ENCODE measurements at regions not wholly inside any gene's neighbourhood (a gene's known extent, or its start where the extent isn't known, plus 50 kb on each side); places are given as distances from the start of the nearest gene placed in this dataset.

DNA sequence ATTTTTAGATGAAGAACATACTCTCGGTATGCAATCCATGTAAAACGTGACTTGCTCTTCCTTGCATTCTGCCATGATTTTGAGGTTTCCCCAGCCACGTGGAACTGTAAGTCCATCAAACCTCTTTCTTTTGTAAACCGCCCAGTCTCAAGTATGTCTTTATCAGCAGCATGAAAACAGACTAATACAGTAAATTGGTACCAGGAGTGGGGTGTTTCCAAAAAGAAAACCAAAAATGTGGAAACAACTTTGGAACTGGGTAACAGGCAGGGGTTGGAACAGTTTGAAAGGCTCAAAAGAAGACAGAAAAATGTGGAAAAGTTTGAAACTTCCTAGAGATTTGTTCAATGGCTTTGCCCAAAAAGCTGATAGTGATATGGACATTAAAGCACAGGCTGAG lies 1957.9 kb downstream of the SUCLG1 start:
- TF ChIP-seq, protein P1, sequence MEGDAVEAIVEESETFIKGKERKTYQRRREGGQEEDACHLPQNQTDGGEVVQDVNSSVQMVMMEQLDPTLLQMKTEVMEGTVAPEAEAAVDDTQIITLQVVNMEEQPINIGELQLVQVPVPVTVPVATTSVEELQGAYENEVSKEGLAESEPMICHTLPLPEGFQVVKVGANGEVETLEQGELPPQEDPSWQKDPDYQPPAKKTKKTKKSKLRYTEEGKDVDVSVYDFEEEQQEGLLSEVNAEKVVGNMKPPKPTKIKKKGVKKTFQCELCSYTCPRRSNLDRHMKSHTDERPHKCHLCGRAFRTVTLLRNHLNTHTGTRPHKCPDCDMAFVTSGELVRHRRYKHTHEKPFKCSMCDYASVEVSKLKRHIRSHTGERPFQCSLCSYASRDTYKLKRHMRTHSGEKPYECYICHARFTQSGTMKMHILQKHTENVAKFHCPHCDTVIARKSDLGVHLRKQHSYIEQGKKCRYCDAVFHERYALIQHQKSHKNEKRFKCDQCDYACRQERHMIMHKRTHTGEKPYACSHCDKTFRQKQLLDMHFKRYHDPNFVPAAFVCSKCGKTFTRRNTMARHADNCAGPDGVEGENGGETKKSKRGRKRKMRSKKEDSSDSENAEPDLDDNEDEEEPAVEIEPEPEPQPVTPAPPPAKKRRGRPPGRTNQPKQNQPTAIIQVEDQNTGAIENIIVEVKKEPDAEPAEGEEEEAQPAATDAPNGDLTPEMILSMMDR (optimal IDR thresholded peaks at IDR 0.05 in 1 of 3, IDR thresholded peaks at IDR 0.05 in 1 of 3, conservative IDR thresholded peaks at IDR 0.05 in 1 of 3; ENCODE audit: extremely low read depth in 1 of 3, insufficient read depth in 2 of 3, low read length in 3 of 3), result no peak
- TF ChIP-seq EZH2 (IDR thresholded peaks at IDR 0.05; ENCODE audit: low read length), result no peak
